GM12864 (cell line): ENCODE measurements at regions not wholly inside any gene's neighbourhood (a gene's known extent, or its start where the extent isn't known, plus 50 kb on each side); places are given as distances from the start of the nearest gene placed in this dataset.
"Not testable (repeated sequence)": the region's sequence is repeated elsewhere in the genome, so short reads cannot be mapped to it uniquely, and the experiment has no call there.

Experiments
- DNase-seq: peaks from one replicate; pipeline ENCODE4 v3.0.0-alpha.2; 2011; ENCODE audit warnings: low read depth
- H3K4me3 ChIP-seq: 2 replicates; pipeline ENCODE4 v1.5.1; 2011; ENCODE audit warnings: mild to moderate bottlenecking, low read depth, low read length, control low read depth
- CTCF ChIP-seq: IDR thresholded peaks from 2 replicates; pipeline ENCODE4 v1.5.1; 2011; ENCODE audit warnings: low read depth, mild to moderate bottlenecking, moderate library complexity, low read length, control low read depth, inconsistent platforms; ENCODE audit errors: missing control alignments

GRCh38 chr15:62858343-62858742, 184.2 kb upstream of the TPM1 start:
- DNase-seq, result no peak
- H3K4me3 ChIP-seq, result no peak overlapping the region
- no peak for TF ChIP-seq CTCF

GRCh38 chr15:62862717-62863116, 179.8 kb upstream of the TPM1 start:
- DNase-seq, result no peak
- TF ChIP-seq CTCF, result no peak
- no peak overlapping the region for H3K4me3 ChIP-seq

- no peak for TF ChIP-seq CTCF
- no peak overlapping the region for H3K4me3 ChIP-seq
- no peak for DNase-seq
Observed at GRCh38 chr15:62866366-62866765, 176.2 kb upstream of the TPM1 start.

- TF ChIP-seq CTCF, result no peak
- no peak for DNase-seq
Observed at GRCh38 chr15:62867844-62868243, 174.7 kb upstream of the TPM1 start.

GRCh38 chr15:62868507-62868906, 174.0 kb upstream of the TPM1 start:
- H3K4me3 ChIP-seq, result no peak overlapping the region
- no peak for TF ChIP-seq CTCF
- no peak for DNase-seq

More at GRCh38 chr15:62867844-62868243, 174.7 kb upstream of the TPM1 start:
- no peak overlapping the region for H3K4me3 ChIP-seq

GRCh38 chr15:62869116-62869515, 173.4 kb upstream of the TPM1 start:
- no peak for TF ChIP-seq CTCF
- H3K4me3 ChIP-seq, result no peak overlapping the region
- no peak for DNase-seq

- no peak for DNase-seq
- no peak for TF ChIP-seq CTCF
- H3K4me3 ChIP-seq, result no peak overlapping the region
Observed at GRCh38 chr15:62870216-62870615, 172.3 kb upstream of the TPM1 start.

- not testable (repeated sequence) for DNase-seq, H3K4me3 ChIP-seq
Observed at GRCh38 chr15:62870701-62871100, 171.8 kb upstream of the TPM1 start.
